ENCODE measurements at regions not wholly inside any gene's neighbourhood (a gene's known extent, or its start where the extent isn't known, plus 50 kb on each side); places are given as distances from the start of the nearest gene placed in this dataset.

- TF ChIP-seq CTCF (IDR thresholded peaks at IDR 0.05; ENCODE audit: control insufficient read depth, extremely low read depth, insufficient read depth) = no peak
- no peak overlapping the region for H3K4me3 ChIP-seq (ENCODE audit: low read depth, low read length)
- no peak for DNase-seq (ENCODE audit: low read depth)
These were observed 284.2 kb upstream of the DACH1 start for GRCh38 chr13:72151241-72151640.

GRCh38 chr13:72150502-72150901 is 283.5 kb upstream of the DACH1 start:
- H3K4me3 ChIP-seq (ENCODE audit: low read depth, low read length) = no peak overlapping the region

GRCh38 chr13:72149701-72150100 is 282.7 kb upstream of the DACH1 start:
- no peak overlapping the region for H3K4me3 ChIP-seq (ENCODE audit: low read depth, low read length)
- TF ChIP-seq CTCF (IDR thresholded peaks at IDR 0.05; ENCODE audit: control insufficient read depth, extremely low read depth, insufficient read depth) = no peak
- no peak for DNase-seq (ENCODE audit: low read depth)

More at GRCh38 chr13:72150502-72150901, 283.5 kb upstream of the DACH1 start:
- no peak for DNase-seq (ENCODE audit: low read depth)
- no peak for TF ChIP-seq CTCF (IDR thresholded peaks at IDR 0.05; ENCODE audit: control insufficient read depth, extremely low read depth, insufficient read depth)

- H3K4me3 ChIP-seq (ENCODE audit: low read depth, low read length) = no peak overlapping the region
- no peak for TF ChIP-seq CTCF (IDR thresholded peaks at IDR 0.05; ENCODE audit: control insufficient read depth, extremely low read depth, insufficient read depth)
- no peak for DNase-seq (ENCODE audit: low read depth)
These were observed 279.8 kb upstream of the DACH1 start for GRCh38 chr13:72146816-72147215.

- no peak overlapping the region for H3K4me3 ChIP-seq (ENCODE audit: low read depth, low read length)
- no peak for TF ChIP-seq CTCF (IDR thresholded peaks at IDR 0.05; ENCODE audit: control insufficient read depth, extremely low read depth, insufficient read depth)
- DNase-seq (ENCODE audit: low read depth) = no peak
These were observed 278.4 kb upstream of the DACH1 start for GRCh38 chr13:72145383-72145782.

GRCh38 chr13:72144636-72145035 is 277.6 kb upstream of the DACH1 start:
- no peak for DNase-seq (ENCODE audit: low read depth)
- TF ChIP-seq CTCF (IDR thresholded peaks at IDR 0.05; ENCODE audit: control insufficient read depth, extremely low read depth, insufficient read depth) = no peak
- H3K4me3 ChIP-seq (ENCODE audit: low read depth, low read length) = no peak overlapping the region

GRCh38 chr13:72141855-72142519 is 275.0 kb upstream of the DACH1 start:
- DNase-seq (ENCODE audit: low read depth) = no peak
- H3K4me3 ChIP-seq (ENCODE audit: low read depth, low read length) = no peak overlapping the region
- TF ChIP-seq CTCF (IDR thresholded peaks at IDR 0.05; ENCODE audit: control insufficient read depth, extremely low read depth, insufficient read depth) = no peak

Measured in LNCaP clone FGC (cell line).